ENCODE measurements at regions not wholly inside any gene's neighbourhood (a gene's known extent, or its start where the extent isn't known, plus 50 kb on each side); places are given as distances from the start of the nearest gene placed in this dataset.

- no peak for DNase-seq
- Histone ChIP-seq H4K91ac (ENCODE audit: insufficient read length, low read depth, low read length) (no peak overlapping the region), H3K4me2 (ENCODE audit: insufficient read depth, insufficient read length, low read length) (no peak overlapping the region), H2BK5ac (ENCODE audit: insufficient read length, low read length) (no peak overlapping the region), H3K23me2 (ENCODE audit: insufficient read length, low read depth, low read length, poor library complexity, severe bottlenecking) (no peaks in the 10 kb centered on the region), H4K20me1 (ENCODE audit: control insufficient read depth, insufficient read depth, insufficient read length) (no peaks in the 10 kb centered on the region), H2BK120ac (ENCODE audit: low read depth, low read length, poor library complexity, severe bottlenecking) (no peak overlapping the region), H3K79me2 (ENCODE audit: insufficient read depth, low read length) (no peaks in the 10 kb centered on the region), H2BK20ac (ENCODE audit: low read depth, low read length, poor library complexity, severe bottlenecking) (no peak overlapping the region), H3K9me3 (ENCODE audit: control insufficient read depth, low read depth, low read length) (no peaks in the 10 kb centered on the region), H2BK12ac (ENCODE audit: insufficient read length, low read depth, low read length) (no peak overlapping the region), H2AK5ac (ENCODE audit: insufficient read length, low read length) (no peak overlapping the region), H2AFZ (ENCODE audit: low read length) (no peak overlapping the region), H4K5ac (ENCODE audit: insufficient read length, low read depth, low read length) (no peak overlapping the region), H3K4me1 (ENCODE audit: insufficient read depth, low read length) (no peaks in the 10 kb centered on the region), H3K4ac (ENCODE audit: low read depth, low read length) (no peak overlapping the region), H3K14ac (ENCODE audit: insufficient read depth, low read length) (no peak overlapping the region), H3K23ac (ENCODE audit: insufficient read length, low read depth, low read length) (no peak overlapping the region), H3T11ph (ENCODE audit: low read length) (no peak overlapping the region), H3K56ac (ENCODE audit: insufficient read length, low read depth, low read length) (no peak overlapping the region), H3K79me1 (ENCODE audit: insufficient read depth, low read depth, low read length, poor library complexity, severe bottlenecking) (no peaks in the 10 kb centered on the region), H3K9ac (ENCODE audit: extremely low read depth, insufficient read length, low read length) (no peak overlapping the region), H3K27me3 (ENCODE audit: insufficient read depth, low read length) (no peaks in the 10 kb centered on the region), H3K18ac (ENCODE audit: insufficient read length, low read depth, low read length) (no peak overlapping the region), H3K27ac (ENCODE audit: insufficient read length, low read depth, low read length) (no peak overlapping the region), H4K8ac (replicated peaks; ENCODE audit: insufficient read length, low read depth, low read length) (no peak overlapping the region), H2BK15ac (ENCODE audit: low read depth, low read length) (no peak overlapping the region)
- Mint-ChIP-seq H3K4me3 (no peak overlapping the region), H3K4me1 (peaks cover 3 to 4% of the 10 kb centered on the region in 2 experiments), H3K27ac (no peak overlapping the region), H3K9me3 (no peaks in the 10 kb centered on the region), H3K27me3 (ENCODE audit: low read depth) (no peaks in the 10 kb centered on the region), H3K36me3 (ENCODE audit: insufficient read depth in 1 of 3, low read depth in 3 of 3) (no peaks in the 10 kb centered on the region)
- no CpG with 5 or more reads among the region's 4 CpGs for whole genome bisulfite sequencing (ENCODE audit: extremely low coverage, insufficient read length, low lambda C conversion rate)
- TF ChIP-seq CTCF (conservative IDR thresholded peaks at IDR 0.05) = no peak
Observed at GRCh38 chr1:56216218-56216617, 363.1 kb downstream of the PLPP3 start.

All from H9 (cell line).